HG03025 (cell line): ENCODE measurements at regions not wholly inside any gene's neighbourhood (a gene's known extent, or its start where the extent isn't known, plus 50 kb on each side); places are given as distances from the start of the nearest gene placed in this dataset.

Experiments used
- ATAC-seq: cut with Tn5 transposase; IDR thresholded peaks from one replicate; pipeline ENCODE4 v1.9.1; 2021; ENCODE audit warnings: mild to moderate bottlenecking, moderate library complexity; ENCODE audit not compliant: unreplicated experiment, low FRiP score

DNA sequence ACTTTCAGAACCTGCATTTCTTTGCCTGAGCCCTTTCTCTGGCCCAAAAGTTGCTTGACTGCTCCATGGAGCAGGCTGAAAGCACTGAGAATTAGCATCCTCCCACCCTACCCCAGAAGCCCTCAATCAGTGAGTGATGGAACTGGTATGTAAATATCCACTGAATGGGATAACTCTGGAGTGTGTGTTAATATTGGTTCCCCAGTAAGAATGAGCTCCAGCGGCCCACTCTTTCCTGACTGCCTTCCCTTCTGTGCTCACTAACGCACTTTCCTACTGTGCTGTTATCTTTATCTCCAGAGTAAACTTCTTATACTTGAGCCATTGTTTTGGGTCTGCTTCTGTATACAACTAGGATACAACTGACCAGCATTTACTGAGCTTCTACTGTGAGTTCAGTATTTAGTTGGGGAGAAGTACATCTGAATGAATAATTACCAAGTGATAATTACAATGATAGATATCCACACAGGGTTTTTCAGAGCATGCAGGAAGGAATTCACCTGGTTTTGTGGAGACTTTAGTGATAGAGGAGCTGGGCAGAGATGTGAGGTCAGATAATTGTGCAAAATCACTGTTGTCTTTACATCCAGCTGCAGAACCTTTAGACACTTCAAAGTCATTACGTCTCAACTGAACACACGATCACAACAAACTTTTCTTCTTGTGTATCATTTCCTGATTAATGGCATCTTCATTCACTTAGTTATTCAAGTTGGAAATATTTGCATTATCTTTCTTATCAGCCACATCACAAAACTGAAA lies 149.2 kb upstream of the BTG1 start:
- ATAC-seq: no peak

DNA sequence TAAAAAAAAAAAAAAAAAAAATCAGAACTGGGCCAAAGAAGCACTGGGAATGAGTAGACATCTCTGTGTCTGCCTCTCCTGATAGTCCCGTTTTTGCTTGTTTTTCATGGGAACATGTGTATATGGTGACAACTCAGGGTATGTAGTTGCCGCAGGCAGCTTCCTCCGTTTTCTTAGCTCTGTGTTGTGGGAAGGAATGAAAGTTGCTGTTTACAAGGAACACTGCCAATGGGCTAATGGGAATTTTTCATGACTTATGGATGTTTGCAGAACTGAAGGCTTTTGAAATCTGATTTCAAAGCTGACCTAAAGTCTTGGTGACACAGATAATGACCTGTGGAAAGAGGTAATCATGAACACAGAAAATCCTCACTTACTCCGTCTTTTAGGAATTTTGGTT lies 146.4 kb upstream of the BTG1 start:
- ATAC-seq: no peak

DNA sequence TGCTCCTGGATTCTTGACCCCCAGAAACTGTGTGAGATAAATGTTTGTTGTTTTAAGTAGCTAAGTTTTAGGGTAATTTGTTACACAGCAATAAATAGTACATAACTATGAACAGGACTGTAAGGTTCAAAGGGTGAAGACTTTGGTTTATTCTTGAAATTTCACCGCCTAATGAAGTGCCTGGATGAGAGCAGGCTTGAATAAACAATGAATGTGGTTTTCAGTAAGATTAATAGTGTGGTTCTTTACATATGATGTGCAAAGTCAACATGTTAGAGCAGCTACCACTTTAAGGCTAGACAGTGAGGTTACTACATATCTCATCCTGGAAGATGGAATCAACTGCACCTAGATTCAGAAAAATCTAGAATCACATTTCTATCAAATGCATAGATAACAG lies 145.2 kb upstream of the BTG1 start:
- no peak for ATAC-seq

- no peak for ATAC-seq
These were observed 144.7 kb upstream of the BTG1 start for GRCh38 chr12:92290350-92290695.

- no peak for ATAC-seq
These were observed 144.1 kb upstream of the BTG1 start for GRCh38 chr12:92289629-92290349.

GRCh38 chr12:92288561-92288960 lies 142.9 kb upstream of the BTG1 start:
- no peak for ATAC-seq

- no peak for ATAC-seq
These were observed 132.8 kb upstream of the BTG1 start for GRCh38 chr12:92278378-92278828.

GRCh38 chr12:92277795-92278194 lies 132.1 kb upstream of the BTG1 start:
- no peak for ATAC-seq

- no peak for ATAC-seq
These were observed 130.6 kb upstream of the BTG1 start for GRCh38 chr12:92276276-92276675.

GRCh38 chr12:92275443-92276154 lies 130.0 kb upstream of the BTG1 start:
- ATAC-seq: no peak

DNA sequence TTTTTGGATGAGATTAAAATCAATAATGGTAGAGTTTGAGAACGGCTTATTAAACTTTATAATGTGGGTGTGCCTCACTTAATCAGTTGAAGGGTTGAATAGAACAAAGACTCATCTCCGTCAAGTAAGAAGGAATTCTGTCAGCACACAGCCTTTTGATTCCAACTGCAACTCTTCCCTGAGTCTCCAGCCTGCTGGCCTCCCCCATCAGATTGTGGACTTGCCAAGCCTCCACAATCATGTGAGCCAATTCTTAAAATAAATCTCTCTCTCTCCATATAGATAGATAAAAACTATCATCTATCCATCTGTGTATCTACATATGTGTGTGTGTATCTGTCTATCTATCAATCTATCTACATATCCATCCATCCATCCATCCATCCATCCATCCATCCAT lies 127.4 kb upstream of the BTG1 start:
- no peak for ATAC-seq

DNA sequence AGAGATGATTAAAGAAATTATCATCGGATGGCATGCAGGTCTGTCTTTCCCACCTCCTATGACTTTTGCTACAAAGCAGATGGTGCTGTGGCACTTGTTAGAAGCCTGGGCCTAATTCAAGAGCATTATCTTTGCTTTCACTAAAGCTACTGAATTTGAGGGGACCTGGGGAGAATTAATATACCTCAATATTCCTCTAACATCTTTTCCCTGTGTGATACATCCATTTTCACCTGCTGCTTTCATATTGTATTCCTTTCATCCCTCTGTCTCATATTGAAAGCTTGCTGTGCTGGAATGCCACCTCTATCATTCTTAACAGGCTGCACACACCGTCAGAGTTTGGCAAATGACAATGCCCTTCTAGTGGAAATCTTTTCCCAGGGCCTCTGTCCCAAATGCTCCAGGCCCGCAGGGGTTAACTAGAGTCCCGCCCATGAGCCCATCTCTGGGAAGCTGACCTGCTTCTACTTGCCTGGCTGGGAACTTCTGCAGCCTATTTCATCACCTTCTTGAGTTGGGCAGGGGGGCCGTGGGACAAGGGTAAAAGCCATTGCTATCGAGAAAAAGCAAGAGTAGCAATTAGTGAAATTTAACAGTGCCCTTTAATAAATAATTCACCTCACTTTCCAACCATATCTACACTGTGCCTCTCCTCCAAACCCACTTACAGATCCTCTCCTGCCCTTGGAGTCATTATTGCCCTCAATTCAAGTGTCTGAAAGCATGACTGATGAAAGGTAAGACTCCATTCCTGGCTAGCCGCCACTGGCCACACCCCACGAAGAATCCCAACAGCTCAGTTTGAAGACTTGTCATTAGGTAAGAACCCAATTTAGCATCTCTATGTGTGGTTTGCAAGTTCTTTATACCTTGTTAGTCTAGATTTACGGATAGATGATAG lies 126.7 kb upstream of the BTG1 start:
- no peak for ATAC-seq

DNA sequence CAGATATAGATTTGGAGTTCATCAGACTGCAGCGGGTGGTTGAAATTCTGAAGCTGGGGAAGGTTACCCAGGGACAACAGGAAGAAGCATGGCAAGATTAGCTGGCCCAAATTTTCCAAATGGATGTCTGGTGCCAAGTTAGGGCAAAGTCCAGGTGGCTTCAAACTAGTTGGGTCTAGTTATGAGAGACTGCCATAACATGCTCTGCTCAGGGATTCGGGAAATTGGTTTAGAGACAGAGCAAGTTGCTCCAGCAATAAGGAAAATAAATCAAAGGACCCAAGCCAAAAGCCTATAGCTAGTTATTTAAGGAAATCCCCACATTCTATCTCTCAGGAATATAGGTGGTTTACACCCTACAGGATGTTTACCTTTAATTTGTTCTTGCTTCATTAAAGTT lies 125.7 kb upstream of the BTG1 start:
- ATAC-seq: no peak

- ATAC-seq: no peak
These were observed 124.9 kb upstream of the BTG1 start for GRCh38 chr12:92270521-92270920.

DNA sequence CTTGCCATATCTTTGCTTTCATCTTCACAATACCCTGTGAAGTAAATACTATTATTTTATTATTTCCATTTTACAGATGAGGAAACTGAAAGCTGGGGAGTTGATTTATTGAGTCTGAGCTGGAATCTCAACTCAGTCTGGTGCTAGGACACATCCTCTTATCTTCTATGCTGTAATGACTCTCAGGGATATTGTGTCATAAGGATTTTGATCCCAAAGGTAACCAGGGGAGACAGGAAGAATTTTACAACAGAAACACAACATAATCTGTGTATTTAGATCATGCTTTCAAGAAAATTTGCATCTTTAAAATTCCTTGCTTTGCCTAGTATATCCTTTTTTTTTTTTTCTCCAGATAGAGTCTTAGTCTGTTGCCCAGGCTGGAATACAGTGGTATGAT lies 123.3 kb upstream of the BTG1 start:
- no peak for ATAC-seq

DNA sequence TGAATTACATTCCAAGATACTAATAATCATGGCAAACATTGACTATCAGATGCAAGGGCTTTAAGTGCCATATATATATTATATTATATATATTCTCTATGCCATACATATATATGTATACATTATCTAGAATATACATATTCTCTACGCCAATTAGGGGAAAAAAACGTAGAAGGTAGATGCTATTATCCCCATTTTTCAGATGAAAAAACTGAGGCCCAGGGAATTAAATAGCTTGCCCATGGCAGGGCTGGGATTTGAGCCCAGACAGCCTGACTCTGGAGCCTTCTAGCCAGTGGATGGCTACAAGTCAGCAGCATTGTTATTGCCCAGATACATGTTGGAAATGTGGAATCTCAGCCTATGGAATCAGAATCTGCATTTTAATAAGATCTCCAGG lies 116.0 kb upstream of the BTG1 start:
- ATAC-seq: no peak

- ATAC-seq: no peak
These were observed 115.4 kb upstream of the BTG1 start for GRCh38 chr12:92261071-92261470.

DNA sequence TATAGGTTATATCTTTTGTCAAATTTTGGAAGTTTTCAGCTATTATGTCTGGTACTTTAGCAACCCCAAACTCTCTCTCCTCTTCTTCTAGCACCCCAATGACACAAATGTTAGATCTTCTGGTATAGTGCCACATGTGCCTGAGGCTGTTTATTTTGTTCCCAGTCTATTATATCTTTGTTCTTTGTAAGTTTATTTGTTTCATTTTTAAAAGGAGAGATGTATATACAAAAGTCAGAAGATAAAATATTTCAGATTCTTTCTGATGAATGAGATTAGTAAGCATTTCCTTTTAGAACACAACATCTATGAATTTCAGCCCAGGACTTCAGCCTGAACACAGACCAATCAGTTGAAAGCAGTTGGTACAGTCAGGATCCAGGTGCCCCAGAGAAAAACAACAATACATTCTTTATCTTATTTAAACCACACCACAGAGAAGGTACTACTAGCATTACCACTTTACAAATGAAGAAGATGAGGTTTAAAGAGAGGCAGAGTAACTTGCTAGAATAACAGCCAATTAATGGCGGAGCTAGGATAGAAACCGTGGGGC lies 114.1 kb upstream of the BTG1 start:
- no peak for ATAC-seq

GRCh38 chr12:92259291-92259690 lies 113.6 kb upstream of the BTG1 start:
- ATAC-seq: no peak

- ATAC-seq: no peak
These were observed 111.6 kb upstream of the BTG1 start for GRCh38 chr12:92257261-92257660.
